Hepatocyte (in vitro differentiated cells): ENCODE measurements at regions not wholly inside any gene's neighbourhood (a gene's known extent, or its start where the extent isn't known, plus 50 kb on each side); places are given as distances from the start of the nearest gene placed in this dataset.

Experiments used
- DNase-seq: peaks from one replicate; pipeline ENCODE4 v3.0.0-alpha.2; 2016; ENCODE audit warnings: low spot score
- H2AFZ ChIP-seq: fragments of 200-600 bp; sonication (generic); 2 replicates; pipeline ENCODE4 v1.6.0; 2016; ENCODE audit warnings: antibody characterized with exemption, mild to moderate bottlenecking
- H3K27ac ChIP-seq: fragments of 200-600 bp; sonication (generic); 2 replicates; pipeline ENCODE4 v1.5.1; 2016; ENCODE audit warnings: mild to moderate bottlenecking
- H3K27me3 ChIP-seq: fragments of 200-600 bp; sonication (generic); 2 replicates; pipeline ENCODE4 v1.6.1; 2016
- H3K36me3 ChIP-seq: fragments of 200-600 bp; sonication (generic); replicated peaks from 2 replicates; pipeline ENCODE4 v1.5.1; 2016; ENCODE audit warnings: low read depth; ENCODE audit not compliant: insufficient read depth
- H3K4me1 ChIP-seq: fragments of 200-600 bp; sonication (generic); 2 replicates; pipeline ENCODE4 v1.5.1; 2016; ENCODE audit warnings: mild to moderate bottlenecking, moderate library complexity; ENCODE audit not compliant: insufficient read depth
- H3K4me2 ChIP-seq: fragments of 200-600 bp; sonication (generic); 2 replicates; pipeline ENCODE4 v1.6.0; 2016
- H3K4me3 ChIP-seq: fragments of 200-600 bp; sonication (generic); 2 replicates; pipeline ENCODE4 v1.5.1; 2016; ENCODE audit warnings: mild to moderate bottlenecking
- H3K79me2 ChIP-seq: fragments of 200-600 bp; sonication (generic); 2 replicates; pipeline ENCODE4 v1.6.0; 2017; ENCODE audit warnings: mild to moderate bottlenecking
- H3K9me2 ChIP-seq: fragments of 200-600 bp; sonication (generic); replicated peaks from 2 replicates; pipeline ENCODE4 v1.6.0; 2017; ENCODE audit warnings: mild to moderate bottlenecking; ENCODE audit not compliant: insufficient read depth
- H3K9me3 ChIP-seq: fragments of 200-600 bp; sonication (generic); 2 replicates; pipeline ENCODE4 v1.5.1; 2016; ENCODE audit warnings: low read depth, mild to moderate bottlenecking
- H4K20me1 ChIP-seq: fragments of 200-600 bp; sonication (generic); 2 replicates; pipeline ENCODE4 v1.6.0; 2016; ENCODE audit warnings: mild to moderate bottlenecking; ENCODE audit not compliant: insufficient read depth, poor library complexity, severe bottlenecking
- CTCF ChIP-seq: fragments of 200-600 bp; sonication (generic); IDR thresholded peaks from 2 replicates; pipeline ENCODE4 v1.5.1; 2016; ENCODE audit warnings: antibody characterized with exemption, mild to moderate bottlenecking; ENCODE audit not compliant: poor library complexity
- EZH2 ChIP-seq: fragments of 200-600 bp; sonication (generic); IDR thresholded peaks from 2 replicates; pipeline ENCODE4 v1.6.1; 2016; ENCODE audit warnings: antibody characterized with exemption, mild to moderate bottlenecking, borderline replicate concordance
- EZH2phosphoT487 ChIP-seq: fragments of 200-600 bp; sonication (generic); IDR thresholded peaks from one replicate; pipeline ENCODE4 v1.6.1; 2018; ENCODE audit warnings: antibody characterized with exemption, mild to moderate bottlenecking, low read depth, moderate library complexity; ENCODE audit not compliant: unreplicated experiment, severe bottlenecking
- WGBS: methylation state at CpG from one replicate; pipeline ENCODE4 v1.1.6; 2016; ENCODE audit warnings: low lambda C conversion rate; ENCODE audit errors: missing lambda C conversion rate; 5-methylcytosine and 5-hydroxymethylcytosine counted together

GRCh38 chr2:59879700-59880131, 673.7 kb downstream of the BCL11A start:
- no peaks in the 10 kb centered on the region for H4K20me1 ChIP-seq
- H3K4me3 ChIP-seq = no peak overlapping the region
- no peak overlapping the region for H3K4me2 ChIP-seq
- no peaks in the 10 kb centered on the region for H3K36me3 ChIP-seq
- 86% methylated on average over 9 of the region's 9 CpGs for WGBS
- no peak for TF ChIP-seq EZH2
- no peak for TF ChIP-seq EZH2phosphoT487
- no peak for TF ChIP-seq CTCF
- H3K27me3 ChIP-seq = no peaks in the 10 kb centered on the region
- no peak overlapping the region for H3K27ac ChIP-seq
- no peaks in the 10 kb centered on the region for H3K79me2 ChIP-seq
- H3K4me1 ChIP-seq = no peaks in the 10 kb centered on the region
- no peaks in the 10 kb centered on the region for H3K9me3 ChIP-seq
- DNase-seq = no peak
- H3K9me2 ChIP-seq = no peaks in the 10 kb centered on the region
- no peak overlapping the region for H2AFZ ChIP-seq

- Histone ChIP-seq H2AFZ (no peak overlapping the region), H3K4me2 (no peak overlapping the region), H3K27ac (no peak overlapping the region), H3K79me2 (no peaks in the 10 kb centered on the region), H3K4me1 (no peaks in the 10 kb centered on the region), H3K4me3 (no peak overlapping the region), H3K27me3 (no peaks in the 10 kb centered on the region), H3K9me3 (no peaks in the 10 kb centered on the region), H3K9me2 (no peaks in the 10 kb centered on the region), H4K20me1 (no peaks in the 10 kb centered on the region), H3K36me3 (no peaks in the 10 kb centered on the region)
- WGBS = 95% methylated on average over 5 of the region's 5 CpGs
- DNase-seq = no peak
- TF ChIP-seq EZH2 (no peak), EZH2phosphoT487 (no peak), CTCF (no peak)
These were observed 677.6 kb downstream of the BCL11A start for GRCh38 chr2:59875836-59876235.

GRCh38 chr2:59874971-59875755, 678.3 kb downstream of the BCL11A start:
- 91% methylated on average over 2 of the region's 2 CpGs for WGBS
- H3K36me3 ChIP-seq = no peaks in the 10 kb centered on the region
- H3K27ac ChIP-seq = no peak overlapping the region
- no peaks in the 10 kb centered on the region for H3K79me2 ChIP-seq
- no peaks in the 10 kb centered on the region for H3K4me1 ChIP-seq
- H3K9me2 ChIP-seq = no peaks in the 10 kb centered on the region
- H2AFZ ChIP-seq = no peak overlapping the region
- H3K4me2 ChIP-seq = no peak overlapping the region
- no peak overlapping the region for H3K4me3 ChIP-seq
- H3K9me3 ChIP-seq = no peaks in the 10 kb centered on the region
- DNase-seq = no peak
- TF ChIP-seq EZH2 = no peak
- TF ChIP-seq CTCF = no peak
- TF ChIP-seq EZH2phosphoT487 = no peak
- H3K27me3 ChIP-seq = no peaks in the 10 kb centered on the region
- H4K20me1 ChIP-seq = no peaks in the 10 kb centered on the region
